Right lobe of liver (tissue), 4 donors: ENCODE measurements at regions not wholly inside any gene's neighbourhood (a gene's known extent, or its start where the extent isn't known, plus 50 kb on each side); places are given as distances from the start of the nearest gene placed in this dataset.

Source experiments
- CTCF ChIP-seq, 4 donors: fragments of 200-600 bp in 3 of 4; fragments of 450-650 bp in 1 of 4; IDR thresholded peaks; one replicate each; pipeline versions ENCODE4 v1.5.1 to v1.8.0; 2016 to 2022; ENCODE audit warnings: antibody characterized with exemption in 4 of 4, mild to moderate bottlenecking in 2 of 4
- POLR2A ChIP-seq: fragments of 450-650 bp; IDR thresholded peaks from one replicate; pipeline ENCODE4 v1.6.1; 2017; ENCODE audit warnings: antibody characterized with exemption, mild to moderate bottlenecking
- donor health status: DM: no; HTN: no; CAD: no.
- donor health status: DM: no; HTN: no; CAD: no.
- donor health status: DM: no; HTN: yes; CAD: no.

- no peak for TF ChIP-seq CTCF (IDR thresholded peaks at IDR 0.05)
- TF ChIP-seq POLR2A: no peak
Observed at GRCh38 chrX:2595258-2595657, 94.5 kb upstream of the DHRSX start.
